GM19372 (cell line): ENCODE measurements at regions not wholly inside any gene's neighbourhood (a gene's known extent, or its start where the extent isn't known, plus 50 kb on each side); places are given as distances from the start of the nearest gene placed in this dataset.
"Not testable (repeated sequence)": the region's sequence is repeated elsewhere in the genome, so short reads cannot be mapped to it uniquely, and the experiment has no call there.

Experiments used
- ATAC-seq: cut with Tn5 transposase; IDR thresholded peaks from one replicate; pipeline ENCODE4 v1.9.1; 2021; ENCODE audit warnings: mild to moderate bottlenecking, low read depth, moderate library complexity; ENCODE audit not compliant: unreplicated experiment

DNA sequence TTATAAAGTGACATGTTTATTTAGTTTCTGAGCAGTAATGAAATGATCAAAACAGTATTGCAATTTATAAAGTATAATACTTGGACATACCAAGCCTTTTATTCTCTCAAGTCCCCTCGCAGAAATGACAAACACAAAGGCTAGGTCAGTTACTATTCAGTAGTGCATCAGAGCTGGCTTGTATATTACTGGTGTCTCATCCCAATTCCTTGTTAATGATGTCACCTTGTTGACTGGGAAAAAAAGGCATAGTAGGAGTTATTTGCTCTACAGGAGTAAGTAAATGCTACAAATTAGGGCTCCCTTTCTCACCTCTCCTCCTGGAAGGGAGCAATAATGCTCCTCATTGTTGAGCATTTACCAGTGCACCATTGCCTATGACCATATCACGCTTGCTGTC, 317.6 kb downstream of the CHL1 start:
- ATAC-seq: no peak

- ATAC-seq: no peak
These were observed 322.5 kb downstream of the CHL1 start for GRCh38 chr3:519026-519425.

DNA sequence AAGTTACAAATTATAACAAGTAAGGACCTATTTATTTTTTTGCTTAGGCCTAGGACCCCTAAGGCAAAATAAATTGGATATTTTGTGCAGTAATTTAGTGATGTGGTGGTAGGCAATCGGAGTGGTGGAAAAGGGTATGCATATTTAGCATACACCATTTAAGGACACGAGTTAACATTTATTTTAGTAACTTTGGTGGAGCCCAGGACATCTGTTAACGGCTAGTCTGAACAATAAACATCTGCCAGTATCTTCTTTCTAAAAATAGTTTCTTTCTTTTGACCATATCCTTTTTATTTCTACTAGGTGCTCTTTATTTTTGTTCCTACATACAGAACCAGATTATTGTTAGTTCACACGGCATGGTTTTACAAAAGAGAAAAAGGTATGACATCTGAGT, 326.3 kb downstream of the CHL1 start:
- ATAC-seq: no peak

DNA sequence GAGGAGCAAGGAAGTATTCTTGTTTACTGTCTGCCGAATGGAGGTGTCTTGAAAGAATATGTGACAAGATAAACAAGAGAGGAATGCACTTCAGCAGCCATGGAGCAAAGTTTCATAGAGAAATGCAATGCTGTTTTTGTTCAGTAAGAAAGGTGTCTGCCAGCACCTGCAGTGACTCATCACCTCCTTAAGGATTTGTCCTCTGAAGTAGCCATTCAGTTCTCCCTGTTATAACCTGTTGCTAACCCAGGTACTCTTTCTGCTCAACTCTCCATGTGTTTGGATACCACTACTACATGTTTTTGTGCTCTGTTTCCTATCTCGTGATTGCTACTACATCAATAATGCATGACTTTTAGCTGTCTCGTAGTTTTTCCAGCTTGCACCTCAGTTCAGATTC, 328.9 kb downstream of the CHL1 start:
- no peak for ATAC-seq

GRCh38 chr3:535566-536416, 339.2 kb downstream of the CHL1 start:
- ATAC-seq: no peak

DNA sequence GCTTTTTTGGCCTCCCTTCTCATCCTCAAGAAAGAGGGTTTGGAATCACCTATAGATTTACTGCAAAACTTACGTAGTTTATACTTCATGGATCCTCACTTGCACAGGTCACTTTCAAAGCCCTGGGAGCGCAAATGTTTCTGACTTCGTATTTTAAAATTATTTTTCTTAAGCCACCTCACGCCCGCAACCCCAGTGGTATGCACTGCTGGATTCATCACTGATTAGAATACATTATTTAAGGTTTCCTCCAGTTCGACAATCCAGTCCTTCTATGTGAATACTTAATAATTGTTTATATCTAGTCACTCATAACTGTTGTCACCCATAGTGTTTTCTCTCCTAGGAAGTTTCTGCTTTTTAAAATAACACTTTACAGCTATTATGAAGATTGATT, 339.9 kb downstream of the CHL1 start:
- no peak for ATAC-seq

GRCh38 chr3:541062-541801, 344.7 kb downstream of the CHL1 start:
- no peak for ATAC-seq

DNA sequence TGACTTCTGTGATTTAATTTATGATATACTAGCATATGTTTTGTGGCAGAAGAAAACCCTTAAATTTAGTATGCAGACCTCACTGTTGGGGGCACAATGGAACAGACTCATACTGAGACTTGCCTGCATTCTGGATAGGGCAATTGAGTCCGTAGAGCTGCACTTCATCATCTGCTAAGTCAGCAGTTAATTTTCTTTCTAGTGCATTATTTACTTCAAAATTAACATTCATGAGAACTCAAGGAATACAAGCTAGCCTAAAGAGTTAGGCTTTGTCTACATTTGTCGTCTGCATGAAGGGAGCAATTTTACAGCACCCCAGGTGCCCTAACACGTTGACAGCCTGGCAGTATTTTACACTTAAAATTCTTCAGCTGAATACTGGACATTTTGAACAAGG, 345.5 kb downstream of the CHL1 start:
- no peak for ATAC-seq

DNA sequence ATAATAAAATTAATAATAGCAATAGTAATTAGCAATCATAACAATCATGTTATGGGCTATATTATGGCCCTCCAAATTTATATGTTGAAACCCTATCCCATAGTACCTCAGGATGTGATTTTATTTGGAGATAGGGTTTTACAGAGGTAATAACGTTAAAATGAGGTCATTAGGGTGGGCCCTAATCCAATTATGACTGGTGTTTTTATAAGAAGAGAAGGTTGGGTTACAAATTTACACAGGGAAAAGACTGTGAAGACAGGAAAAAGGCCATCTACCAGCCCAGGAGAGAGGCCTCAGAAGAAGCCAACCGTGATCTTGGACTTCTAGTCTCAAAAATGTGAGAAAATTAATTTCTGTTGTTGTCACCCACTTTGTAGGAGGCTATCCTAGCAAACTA, 353.1 kb downstream of the CHL1 start:
- no peak for ATAC-seq

- no peak for ATAC-seq
These were observed 353.9 kb downstream of the CHL1 start for GRCh38 chr3:550471-550870.

- peak; percentile 93 for ATAC-seq
These were observed 361.4 kb downstream of the CHL1 start for GRCh38 chr3:557972-558371.

- no peak for ATAC-seq
These were observed 371.1 kb downstream of the CHL1 start for GRCh38 chr3:567488-568185.

GRCh38 chr3:579529-579928, 383.0 kb downstream of the CHL1 start:
- not testable (repeated sequence) for ATAC-seq

- not testable (repeated sequence) for ATAC-seq
These were observed 392.5 kb downstream of the CHL1 start for GRCh38 chr3:589066-589465.

DNA sequence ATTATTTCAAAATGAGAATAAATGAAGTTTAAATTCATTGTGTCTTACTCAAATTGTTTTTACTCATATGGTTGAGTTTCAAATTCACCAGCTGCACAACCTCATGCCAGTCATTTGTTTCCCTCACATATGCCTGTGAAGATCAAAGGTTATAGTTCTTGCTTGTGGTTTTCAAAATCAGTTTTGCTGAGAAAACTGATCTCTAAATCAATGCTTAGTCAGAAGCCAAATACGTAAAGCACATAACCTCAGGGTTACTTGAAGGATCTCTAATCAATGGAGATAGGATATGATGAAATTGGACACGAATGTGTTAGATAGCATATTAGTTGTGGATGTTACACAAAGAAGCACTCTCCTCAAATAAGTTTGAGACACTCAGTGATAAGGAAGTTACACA, 400.7 kb downstream of the CHL1 start:
- ATAC-seq: not testable (repeated sequence)

GRCh38 chr3:597746-598145, 401.2 kb downstream of the CHL1 start:
- ATAC-seq: not testable (repeated sequence)

GRCh38 chr3:607480-607879, 410.9 kb downstream of the CHL1 start:
- ATAC-seq: not testable (repeated sequence)

DNA sequence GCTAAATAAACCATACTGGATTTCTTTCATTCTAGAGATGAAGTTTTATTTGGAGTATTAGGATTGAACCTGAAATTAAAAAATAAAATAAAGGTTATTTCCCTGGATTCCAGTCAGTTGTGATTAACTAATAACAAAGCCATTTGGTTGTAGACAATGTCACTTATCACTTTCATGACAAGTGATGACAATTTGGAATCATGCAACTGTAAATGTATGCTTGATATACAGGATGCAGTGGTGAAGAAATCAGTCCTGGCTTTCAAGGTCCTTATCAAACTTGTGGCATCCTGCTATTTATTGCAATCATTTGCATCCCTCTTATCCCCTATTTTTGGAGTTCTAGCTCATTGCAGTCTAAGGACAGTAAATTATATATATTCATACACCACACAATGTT, 425.2 kb downstream of the CHL1 start:
- ATAC-seq: no peak

DNA sequence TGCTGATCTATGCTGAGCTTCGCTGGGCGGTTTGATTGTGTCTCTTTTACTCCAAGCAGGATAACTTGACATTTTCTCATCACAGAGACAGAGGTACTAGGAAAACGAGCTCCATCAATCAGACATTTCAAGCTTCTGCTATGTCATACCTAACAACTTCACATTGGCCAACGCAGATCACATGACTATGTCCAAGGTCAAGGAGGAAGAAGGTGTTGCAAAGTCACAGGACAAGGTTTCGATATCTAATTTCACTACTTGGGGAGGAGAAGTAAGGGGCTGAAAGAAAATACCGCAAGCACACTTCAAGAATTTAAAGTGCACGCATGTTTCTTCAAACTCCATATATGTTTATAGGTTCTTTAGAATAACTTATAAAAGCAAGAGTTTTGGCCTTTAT, 425.8 kb downstream of the CHL1 start:
- ATAC-seq: no peak

GRCh38 chr3:623914-624545, 427.5 kb downstream of the CHL1 start:
- ATAC-seq: no peak
